Activated CD4-positive, alpha-beta memory T cell treated with anti-CD3 and anti-CD28 coated beads, Interleukin-2, amount 10 ng/mL, durations not matched to agents 7 days and 5 days (primary cell): ENCODE measurements at regions not wholly inside any gene's neighbourhood (a gene's known extent, or its start where the extent isn't known, plus 50 kb on each side); places are given as distances from the start of the nearest gene placed in this dataset.

ENCODE experiments used
- CTCF ChIA-PET: fragments of 350-600 bp; sonication (Branson Sonifier 250); formaldehyde crosslinking; loops from one replicate; lab custom pipeline; 2021; ENCODE audit warnings: antibody characterized with exemption, inconsistent platforms; lab: Charles Lee
- POLR2A ChIA-PET: fragments of 350-600 bp; sonication (Branson Sonifier 250); formaldehyde crosslinking; loops from one replicate; lab custom pipeline; 2021; ENCODE audit warnings: antibody characterized with exemption; lab: Charles Lee
- DNase-seq: peaks from one replicate; pipeline ENCODE4 v3.0.0-alpha.2; 2020
- H3K27ac Mint-ChIP-seq: one replicate; pipeline ENCODE4 v1.8.0; 2021; ENCODE audit warnings: mild to moderate bottlenecking, mixed read lengths
- H3K27me3 Mint-ChIP-seq: one replicate; pipeline ENCODE4 v1.8.0; 2021; ENCODE audit warnings: mixed read lengths
- H3K36me3 Mint-ChIP-seq: one replicate; pipeline ENCODE4 v1.8.0; 2021; ENCODE audit warnings: low read depth, mixed read lengths
- H3K4me1 Mint-ChIP-seq: one replicate; pipeline ENCODE4 v1.8.0; 2021; ENCODE audit warnings: mixed read lengths
- H3K4me3 Mint-ChIP-seq: one replicate; pipeline ENCODE4 v1.8.0; 2021; ENCODE audit warnings: mild to moderate bottlenecking, mixed read lengths
- H3K9me3 Mint-ChIP-seq: one replicate; pipeline ENCODE4 v1.8.0; 2021; ENCODE audit warnings: mixed read lengths

DNA sequence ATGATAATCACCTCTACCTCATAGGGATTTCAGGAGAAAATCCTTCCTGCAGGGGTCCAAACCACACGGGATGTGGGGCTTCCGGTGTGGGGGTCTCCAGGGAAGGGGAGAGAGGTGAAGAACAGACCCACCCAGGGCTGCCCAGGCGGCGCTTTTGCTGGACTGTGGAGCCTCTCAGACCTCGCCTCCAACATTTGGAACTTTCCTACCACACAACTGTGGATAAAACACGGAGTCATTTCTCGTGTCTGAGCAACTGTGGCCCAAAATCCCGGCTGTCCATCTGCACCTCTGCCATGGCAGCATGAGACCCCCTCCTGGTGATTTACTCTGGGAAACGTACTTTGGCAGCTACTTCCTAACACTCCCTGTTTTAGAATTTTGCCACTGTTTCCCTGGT lies 307.8 kb upstream of the IRX4 start:
- H3K36me3 Mint-ChIP-seq = no peaks in the 10 kb centered on the region
- DNase-seq = no peak
- CTCF ChIA-PET = no interaction called here

DNA sequence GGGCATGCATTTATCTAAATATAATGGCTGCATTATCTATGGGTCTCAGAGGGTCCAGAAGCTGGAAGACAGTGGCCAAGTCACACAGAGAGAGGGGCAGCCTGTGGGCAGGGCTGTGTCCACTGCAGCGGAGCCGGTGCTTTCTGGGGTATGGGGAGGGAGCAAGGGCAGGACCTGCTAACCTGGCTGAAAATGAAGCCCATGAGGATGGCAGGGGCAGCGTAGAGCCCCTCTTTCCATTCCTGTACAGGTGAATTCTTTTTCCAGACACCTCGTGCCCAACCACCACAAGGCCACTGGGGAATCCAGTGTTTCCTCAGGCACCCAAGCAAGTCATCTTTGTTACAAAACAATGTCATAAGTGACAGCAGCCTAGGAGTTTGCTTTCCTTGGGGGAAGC lies 305.9 kb upstream of the IRX4 start:
- Mint-ChIP-seq H3K27ac (no peak overlapping the region), H3K4me1 (no peaks in the 10 kb centered on the region), H3K9me3 (no peaks in the 10 kb centered on the region), H3K36me3 (no peaks in the 10 kb centered on the region), H3K27me3 (no peaks in the 10 kb centered on the region), H3K4me3 (no peak overlapping the region)
- ChIA-PET CTCF (interaction anchor here (0.6 kb wide), 1 partner anchor 40 kb away, joined by 3 read pairs; no protein-coding TSS in a partner anchor), POLR2A (no interaction called here)
- DNase-seq = no peak

More for the DNA sequence above, 307.8 kb upstream of the IRX4 start:
- POLR2A ChIA-PET = no interaction called here
- no peak overlapping the region for H3K4me3 Mint-ChIP-seq
- H3K4me1 Mint-ChIP-seq = no peaks in the 10 kb centered on the region
- no peak overlapping the region for H3K27ac Mint-ChIP-seq
- peaks cover under 1% of the 10 kb centered on the region for H3K9me3 Mint-ChIP-seq
- H3K27me3 Mint-ChIP-seq = no peaks in the 10 kb centered on the region

DNA sequence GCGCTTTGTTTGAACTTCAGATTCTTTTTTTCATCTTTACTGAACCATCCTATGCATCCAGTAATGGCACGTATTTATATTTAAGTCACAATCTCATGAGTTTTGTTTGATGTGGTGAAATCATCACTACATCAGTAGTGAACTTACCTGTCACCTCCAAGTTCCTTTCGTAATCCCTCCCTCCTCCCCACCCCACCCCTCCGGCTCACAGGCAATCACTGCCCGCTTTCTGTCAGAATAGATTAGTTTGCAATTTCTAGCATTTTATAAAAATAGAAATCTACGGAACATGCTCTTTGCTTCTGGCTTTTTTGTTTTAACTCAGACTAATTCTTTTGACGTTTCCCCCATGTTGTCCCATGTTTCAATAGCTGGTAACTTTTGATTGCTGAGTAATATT lies 305.4 kb upstream of the IRX4 start:
- DNase-seq = no peak
- Mint-ChIP-seq H3K27me3 (no peaks in the 10 kb centered on the region), H3K4me1 (no peaks in the 10 kb centered on the region), H3K4me3 (no peak overlapping the region), H3K27ac (no peak overlapping the region), H3K36me3 (no peaks in the 10 kb centered on the region), H3K9me3 (no peaks in the 10 kb centered on the region)
- POLR2A ChIA-PET = no interaction called here
- CTCF ChIA-PET = interaction anchor here (0.6 kb wide), 1 partner anchor 40 kb away, joined by 3 read pairs; no protein-coding TSS in a partner anchor

DNA sequence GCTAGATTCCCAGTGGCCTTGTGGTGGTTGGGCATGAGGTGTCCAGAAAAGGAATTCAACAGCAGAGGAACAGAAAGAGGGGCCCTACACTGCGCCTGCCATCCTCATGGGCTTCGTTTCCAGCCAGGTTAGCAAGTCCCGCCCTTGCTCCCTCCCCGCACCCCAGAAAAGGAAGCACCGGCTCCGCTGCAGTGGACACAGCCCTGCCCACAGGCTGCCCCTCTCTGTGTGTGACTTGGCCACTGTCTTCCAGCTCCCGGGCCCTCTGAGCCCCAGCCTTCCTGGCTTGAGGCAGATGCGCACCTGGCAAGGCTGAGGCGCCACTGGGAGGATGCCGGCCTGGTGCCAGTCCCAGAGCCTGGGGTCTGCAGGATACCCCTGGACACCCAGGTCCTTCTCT lies 305.0 kb upstream of the IRX4 start:
- CTCF ChIA-PET = no interaction called here
- Mint-ChIP-seq H3K4me1 (no peaks in the 10 kb centered on the region), H3K4me3 (no peak overlapping the region), H3K9me3 (no peaks in the 10 kb centered on the region), H3K27me3 (no peaks in the 10 kb centered on the region), H3K27ac (no peak overlapping the region), H3K36me3 (no peaks in the 10 kb centered on the region)
- POLR2A ChIA-PET = no interaction called here
- no peak for DNase-seq

DNA sequence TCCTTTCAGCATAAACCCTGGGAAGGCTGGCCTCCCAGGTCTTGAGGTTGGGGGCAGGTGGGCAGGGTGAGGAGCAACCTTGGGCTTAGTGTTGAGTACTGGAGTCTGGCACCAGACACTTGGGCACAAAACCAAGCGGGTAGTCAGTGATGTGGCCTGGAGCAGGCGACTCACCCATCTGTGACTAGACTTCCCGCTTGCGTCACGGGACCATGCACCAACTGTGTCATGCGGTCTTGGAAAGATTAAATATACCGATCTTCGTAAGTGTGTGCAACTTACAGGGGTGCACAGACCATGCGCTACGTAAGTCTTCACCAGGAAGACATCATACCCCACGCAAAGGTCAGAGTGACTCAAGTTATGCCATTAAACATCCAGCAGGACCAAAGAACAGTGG lies 304.4 kb upstream of the IRX4 start:
- no peak for DNase-seq
- POLR2A ChIA-PET = no interaction called here
- no peaks in the 10 kb centered on the region for H3K4me1 Mint-ChIP-seq
- no peak overlapping the region for H3K4me3 Mint-ChIP-seq
- no peaks in the 10 kb centered on the region for H3K36me3 Mint-ChIP-seq
- CTCF ChIA-PET = no interaction called here
- no peaks in the 10 kb centered on the region for H3K27me3 Mint-ChIP-seq
- H3K27ac Mint-ChIP-seq = no peak overlapping the region
- no peaks in the 10 kb centered on the region for H3K9me3 Mint-ChIP-seq

DNA sequence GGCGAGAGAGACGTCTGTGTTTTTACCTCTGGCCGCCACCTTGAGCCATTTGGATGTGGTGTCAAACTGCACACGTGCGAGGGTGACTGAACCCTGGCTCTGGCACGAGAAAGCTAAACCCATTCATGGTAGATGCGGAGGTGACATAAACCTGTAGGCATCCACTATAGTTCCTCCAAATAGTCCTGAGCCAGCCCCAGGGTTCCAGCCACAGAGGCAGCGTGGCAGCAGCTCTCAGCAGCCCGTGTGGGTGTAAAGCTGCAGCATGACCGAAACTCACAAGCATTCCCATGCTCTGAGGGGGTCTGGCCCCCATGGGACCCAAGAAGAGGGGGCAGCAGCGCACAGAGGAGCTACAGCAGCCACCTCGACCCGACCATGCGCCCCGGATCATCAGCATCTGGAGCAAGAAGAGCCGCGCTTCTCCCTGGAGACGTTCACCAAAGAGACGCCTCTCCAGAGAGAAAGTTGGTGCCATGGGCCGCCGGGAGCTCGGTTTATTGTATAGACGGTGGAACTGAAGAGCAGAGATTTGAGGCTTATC lies 303.8 kb upstream of the IRX4 start:
- ChIA-PET POLR2A (no interaction called here), CTCF (no interaction called here)
- Mint-ChIP-seq H3K9me3 (no peaks in the 10 kb centered on the region), H3K36me3 (no peaks in the 10 kb centered on the region), H3K27ac (no peak overlapping the region), H3K27me3 (no peaks in the 10 kb centered on the region), H3K4me3 (no peak overlapping the region), H3K4me1 (no peaks in the 10 kb centered on the region)
- no peak for DNase-seq

DNA sequence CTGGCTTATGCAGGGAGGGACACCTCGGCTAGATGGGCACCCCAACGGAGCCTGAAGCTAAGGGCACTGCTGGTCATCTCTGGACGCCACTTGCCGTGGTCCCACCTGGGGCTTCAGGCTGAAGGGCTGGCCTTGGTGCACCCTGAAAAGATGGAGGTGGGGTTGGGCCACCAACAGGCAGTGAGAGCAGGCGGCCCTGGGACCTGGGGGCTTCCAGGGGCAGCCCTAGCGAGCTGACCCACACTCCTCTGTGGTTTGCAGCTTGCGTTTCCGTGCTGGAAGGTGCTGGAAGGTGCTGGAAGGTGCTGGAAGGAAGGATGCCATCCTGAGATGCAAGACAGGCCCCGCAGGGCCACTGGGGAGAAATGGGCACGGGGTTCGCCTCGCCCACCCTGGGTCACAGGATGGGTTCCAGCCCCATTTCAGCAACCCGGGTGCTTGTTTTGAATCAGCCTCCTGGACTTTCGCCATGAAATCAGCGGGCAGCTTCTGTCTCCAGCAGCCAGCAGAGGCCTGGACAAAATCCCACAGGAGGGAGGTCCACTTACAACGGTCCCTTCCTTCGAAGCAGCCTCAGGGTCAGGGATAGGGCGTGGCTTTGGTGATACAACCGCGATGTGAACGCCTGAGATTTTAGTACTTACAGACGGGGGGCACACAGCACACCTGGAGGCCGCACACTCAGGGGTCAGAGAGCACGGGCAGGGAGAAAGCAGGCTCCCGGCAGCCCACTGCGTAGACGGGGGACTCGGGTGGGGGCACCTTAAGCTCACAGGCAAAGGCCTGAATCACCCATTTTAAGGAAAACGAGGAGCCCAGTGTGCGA lies 303.1 kb upstream of the IRX4 start:
- DNase-seq = no peak

DNA sequence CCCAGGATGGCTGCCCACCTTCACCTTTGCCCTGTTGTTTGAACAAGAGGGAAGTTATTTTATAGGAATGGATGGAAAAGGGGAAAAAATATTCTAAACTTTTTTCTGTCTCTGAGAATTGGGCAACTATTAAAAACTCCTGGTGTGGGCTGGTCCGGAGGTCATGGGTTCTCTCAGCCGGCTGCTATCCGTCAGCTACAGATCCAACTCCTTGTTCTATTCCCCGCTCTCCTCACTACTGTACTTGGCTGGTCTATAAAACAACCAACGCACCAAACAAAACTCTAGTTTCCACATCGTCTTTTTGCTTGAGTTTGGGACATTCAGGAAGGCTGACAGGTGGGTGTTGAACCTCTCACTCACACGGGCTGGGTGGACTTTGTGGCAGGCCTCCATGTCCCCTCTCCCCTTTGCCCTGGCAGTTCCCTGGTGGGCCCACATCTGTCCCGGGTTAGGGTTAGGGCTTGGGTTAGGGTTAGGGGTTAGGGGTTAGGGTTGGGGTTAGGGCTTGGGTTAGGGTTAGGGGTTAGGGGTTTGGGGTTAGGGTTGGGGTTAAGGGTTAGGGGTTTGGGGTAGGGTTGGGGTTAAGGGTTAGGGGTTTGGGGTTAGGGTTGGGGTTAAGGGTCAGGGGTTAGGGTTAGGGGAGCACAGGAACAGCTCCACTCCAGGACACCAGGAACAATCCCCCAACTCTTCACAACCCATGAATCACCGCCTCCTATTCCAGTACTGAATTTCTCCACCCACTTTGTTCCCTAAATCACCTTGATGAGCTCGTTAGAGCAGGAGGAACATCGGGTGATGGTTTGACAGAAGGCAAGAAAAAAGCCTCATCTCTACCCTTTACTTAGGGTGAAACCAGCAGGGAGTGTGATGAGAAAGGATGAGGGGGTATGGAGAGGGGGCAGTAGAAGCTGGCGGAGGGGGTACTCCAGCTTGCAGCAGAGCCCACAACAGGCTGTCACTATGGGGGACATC lies 302.1 kb upstream of the IRX4 start:
- DNase-seq = no peak
- H3K4me3 Mint-ChIP-seq = no peak overlapping the region
- ChIA-PET POLR2A (no interaction called here), CTCF (no interaction called here)
- no peaks in the 10 kb centered on the region for H3K27me3 Mint-ChIP-seq
- no peaks in the 10 kb centered on the region for H3K36me3 Mint-ChIP-seq
- H3K4me1 Mint-ChIP-seq = no peaks in the 10 kb centered on the region
- no peaks in the 10 kb centered on the region for H3K9me3 Mint-ChIP-seq
- no peak overlapping the region for H3K27ac Mint-ChIP-seq

More for the DNA sequence above, 303.1 kb upstream of the IRX4 start:
- no peak overlapping the region for H3K4me3 Mint-ChIP-seq
- H3K9me3 Mint-ChIP-seq = no peaks in the 10 kb centered on the region
- no peaks in the 10 kb centered on the region for H3K4me1 Mint-ChIP-seq
- no peak overlapping the region for H3K27ac Mint-ChIP-seq
- no peaks in the 10 kb centered on the region for H3K27me3 Mint-ChIP-seq
- ChIA-PET POLR2A (no interaction called here), CTCF (no interaction called here)
- H3K36me3 Mint-ChIP-seq = no peaks in the 10 kb centered on the region

DNA sequence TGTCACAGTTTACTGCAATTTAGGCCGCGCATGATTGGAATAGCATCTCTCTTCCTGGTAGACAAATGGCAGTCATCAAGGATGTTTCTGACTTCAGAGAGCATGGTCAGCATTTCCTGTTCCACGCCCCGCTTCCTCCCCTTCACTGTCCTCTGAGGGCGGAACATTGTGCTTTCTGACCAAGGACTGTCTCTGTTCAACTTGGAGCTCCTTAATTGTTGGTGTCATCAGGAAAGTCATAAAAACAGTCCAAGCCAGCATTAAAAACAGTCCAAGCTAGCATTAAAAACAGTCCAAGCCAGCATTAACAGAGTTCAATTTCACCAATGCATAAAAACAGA lies 301.3 kb upstream of the IRX4 start:
- H3K36me3 Mint-ChIP-seq = no peaks in the 10 kb centered on the region

DNA sequence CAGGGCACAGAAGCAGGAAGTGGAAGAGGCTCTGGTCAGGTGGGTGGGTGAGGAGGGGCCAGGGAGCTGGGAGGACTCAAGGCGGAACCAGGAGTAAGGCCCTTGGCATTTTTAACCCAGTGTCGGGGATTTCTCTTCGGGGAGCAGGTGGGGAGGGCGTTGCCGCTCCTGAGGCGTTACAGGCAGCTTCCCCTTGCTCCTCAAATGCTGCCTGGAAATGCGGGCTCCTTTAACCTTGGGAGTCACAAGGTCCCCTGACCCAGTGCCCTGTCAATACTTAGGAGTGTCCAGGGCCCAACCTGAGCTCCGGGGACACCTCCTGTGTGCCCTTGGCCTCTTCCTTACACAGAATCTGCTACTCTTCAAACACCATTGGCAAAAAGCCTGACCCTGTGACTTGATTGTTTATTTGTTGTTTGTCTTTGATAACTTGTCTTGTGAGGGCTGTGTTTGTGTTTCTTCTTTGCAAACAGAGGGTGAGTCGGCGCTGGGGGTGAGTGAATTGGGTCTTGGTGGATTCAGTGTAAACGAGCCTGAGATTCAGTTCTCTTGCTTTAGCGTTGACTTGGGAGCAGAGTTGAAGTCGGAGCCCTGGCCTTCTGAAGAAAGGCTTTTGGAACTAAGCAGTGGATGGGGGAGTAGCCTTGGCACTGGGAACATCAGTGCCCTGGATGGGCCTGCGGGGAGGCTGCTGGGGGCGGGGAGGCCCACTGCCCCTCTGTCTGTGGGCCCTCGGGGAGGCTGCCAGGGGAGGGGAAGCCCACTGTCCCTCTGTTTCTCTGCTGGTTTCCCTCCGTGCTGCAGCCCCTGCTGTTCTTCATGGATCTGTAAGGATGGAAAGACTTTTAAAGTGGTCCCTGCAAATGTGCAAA lies 300.7 kb upstream of the IRX4 start:
- ChIA-PET CTCF (no interaction called here), POLR2A (no interaction called here)
- H3K9me3 Mint-ChIP-seq = no peaks in the 10 kb centered on the region
- no peak overlapping the region for H3K4me3 Mint-ChIP-seq
- DNase-seq = no peak
- H3K4me1 Mint-ChIP-seq = no peaks in the 10 kb centered on the region
- no peaks in the 10 kb centered on the region for H3K27me3 Mint-ChIP-seq
- no peak overlapping the region for H3K27ac Mint-ChIP-seq
- no peaks in the 10 kb centered on the region for H3K36me3 Mint-ChIP-seq

More for the DNA sequence above, 301.3 kb upstream of the IRX4 start:
- ChIA-PET CTCF (no interaction called here), POLR2A (no interaction called here)
- H3K4me1 Mint-ChIP-seq = no peaks in the 10 kb centered on the region
- H3K27me3 Mint-ChIP-seq = no peaks in the 10 kb centered on the region
- DNase-seq = no peak
- no peak overlapping the region for H3K4me3 Mint-ChIP-seq
- H3K9me3 Mint-ChIP-seq = no peaks in the 10 kb centered on the region
- no peak overlapping the region for H3K27ac Mint-ChIP-seq

DNA sequence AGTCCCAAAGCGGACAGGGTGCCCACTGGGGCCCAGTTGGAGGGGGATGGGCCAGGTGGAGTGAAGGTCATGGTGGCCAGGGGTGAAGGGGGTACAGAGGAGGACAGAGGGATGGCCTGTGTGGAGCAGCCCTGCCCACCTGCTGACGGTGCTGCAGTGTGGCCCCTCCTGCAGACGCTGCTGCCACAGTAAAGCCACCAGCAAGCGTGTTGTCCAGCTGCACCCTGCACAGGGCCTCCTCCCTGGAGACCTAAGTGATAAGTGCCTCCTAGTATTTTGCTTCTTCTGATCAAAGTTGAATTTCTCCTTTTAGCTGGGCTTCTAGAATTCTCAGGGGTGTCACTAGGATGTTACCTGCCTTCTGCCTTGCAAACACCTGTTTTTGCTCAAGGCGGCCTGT lies 299.3 kb upstream of the IRX4 start:
- POLR2A ChIA-PET = no interaction called here
- CTCF ChIA-PET = no interaction called here
- Mint-ChIP-seq H3K27me3 (no peaks in the 10 kb centered on the region), H3K27ac (no peak overlapping the region), H3K4me3 (no peak overlapping the region), H3K4me1 (no peaks in the 10 kb centered on the region), H3K36me3 (no peaks in the 10 kb centered on the region), H3K9me3 (no peaks in the 10 kb centered on the region)
- DNase-seq = no peak

DNA sequence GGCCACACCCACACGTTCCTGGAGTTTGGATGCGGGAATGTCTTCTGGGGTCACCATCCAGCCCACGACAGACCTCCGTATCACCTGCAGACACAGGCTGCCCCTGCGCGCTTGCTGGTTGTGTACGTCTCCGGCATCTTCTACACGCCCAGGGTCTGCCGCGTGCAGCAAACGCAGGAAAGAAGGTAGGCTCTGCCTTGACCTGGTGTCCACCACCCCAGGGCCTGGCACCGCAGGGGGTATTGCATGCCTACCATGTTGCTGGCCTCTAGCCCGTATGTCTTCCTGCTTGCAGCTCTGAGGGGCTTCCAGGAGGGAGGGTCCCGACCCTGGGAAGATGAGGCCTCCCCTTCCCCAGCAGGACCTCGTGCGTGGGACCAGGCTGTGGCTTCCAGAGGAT lies 298.8 kb upstream of the IRX4 start:
- H3K36me3 Mint-ChIP-seq = no peaks in the 10 kb centered on the region
- no peak for DNase-seq
- no peaks in the 10 kb centered on the region for H3K9me3 Mint-ChIP-seq
- no peaks in the 10 kb centered on the region for H3K4me1 Mint-ChIP-seq
- no peak overlapping the region for H3K27ac Mint-ChIP-seq
- H3K4me3 Mint-ChIP-seq = no peak overlapping the region
- POLR2A ChIA-PET = no interaction called here
- CTCF ChIA-PET = no interaction called here
- H3K27me3 Mint-ChIP-seq = no peaks in the 10 kb centered on the region
